NCI-H2196 (cell line): ENCODE measurements at regions not wholly inside any gene's neighbourhood (a gene's known extent, or its start where the extent isn't known, plus 50 kb on each side); places are given as distances from the start of the nearest gene placed in this dataset.
"Not testable (repeated sequence)": the region's sequence is repeated elsewhere in the genome, so short reads cannot be mapped to it uniquely, and the experiment has no call there.

Experiments used
- DNase-seq: peaks from one replicate; lab custom pipeline; 2025; ENCODE audit not compliant: unreplicated experiment; lab: John Stamatoyannopoulos, UW

GRCh38 chr1:5191470-5191869 lies 537.1 kb downstream of the AJAP1 start:
- no peak for DNase-seq

- peak; percentile 5 for DNase-seq
Measured at GRCh38 chr1:5189384-5189783, 535.0 kb downstream of the AJAP1 start.

- peak; percentile 32 for DNase-seq
Measured at GRCh38 chr1:5165762-5166161, 511.4 kb downstream of the AJAP1 start.

- DNase-seq: no peak
Measured at GRCh38 chr1:5164158-5164557, 509.7 kb downstream of the AJAP1 start.

GRCh38 chr1:5161372-5161771 lies 507.0 kb downstream of the AJAP1 start:
- DNase-seq: peak; percentile 30

- DNase-seq: no peak
Measured at GRCh38 chr1:5157175-5157574, 502.8 kb downstream of the AJAP1 start.

- DNase-seq: no peak
Measured at GRCh38 chr1:5156416-5157120, 502.2 kb downstream of the AJAP1 start.

- no peak for DNase-seq
Measured at GRCh38 chr1:5151511-5151910, 497.1 kb downstream of the AJAP1 start.

GRCh38 chr1:5150191-5150590 lies 495.8 kb downstream of the AJAP1 start:
- DNase-seq: no peak

GRCh38 chr1:5147806-5148205 lies 493.4 kb downstream of the AJAP1 start:
- no peak for DNase-seq

GRCh38 chr1:5142389-5142788 lies 488.0 kb downstream of the AJAP1 start:
- no peak for DNase-seq

- DNase-seq: no peak
Measured at GRCh38 chr1:5141750-5142149, 487.3 kb downstream of the AJAP1 start.

GRCh38 chr1:5140962-5141361 lies 486.6 kb downstream of the AJAP1 start:
- DNase-seq: no peak

- DNase-seq: peak; percentile 42
Measured at GRCh38 chr1:5140136-5140535, 485.7 kb downstream of the AJAP1 start.

GRCh38 chr1:5129746-5130355 lies 475.4 kb downstream of the AJAP1 start:
- DNase-seq: no peak

- no peak for DNase-seq
Measured at GRCh38 chr1:5125208-5125607, 470.8 kb downstream of the AJAP1 start.

GRCh38 chr1:5120559-5120958 lies 466.1 kb downstream of the AJAP1 start:
- DNase-seq: no peak

- no peak for DNase-seq
Measured at GRCh38 chr1:5119366-5120234, 465.2 kb downstream of the AJAP1 start.

GRCh38 chr1:5118771-5119170 lies 464.4 kb downstream of the AJAP1 start:
- DNase-seq: not testable (repeated sequence)

GRCh38 chr1:5118292-5118691 lies 463.9 kb downstream of the AJAP1 start:
- DNase-seq: not testable (repeated sequence)

GRCh38 chr1:5111581-5111980 lies 457.2 kb downstream of the AJAP1 start:
- no peak for DNase-seq

- DNase-seq: no peak
Measured at GRCh38 chr1:5110508-5110907, 456.1 kb downstream of the AJAP1 start.
